ENCODE measurements at regions not wholly inside any gene's neighbourhood (a gene's known extent, or its start where the extent isn't known, plus 50 kb on each side); places are given as distances from the start of the nearest gene placed in this dataset.

- no peak for DNase-seq (ENCODE audit: low read depth)
- no peak overlapping the region for H3K4me3 ChIP-seq (ENCODE audit: low read depth, low read length)
- TF ChIP-seq CTCF (IDR thresholded peaks at IDR 0.05; ENCODE audit: insufficient read depth, low read length): no peak
These were observed 146.4 kb downstream of the CHD9NB start for GRCh38 chr16:52906281-52906680.

DNA sequence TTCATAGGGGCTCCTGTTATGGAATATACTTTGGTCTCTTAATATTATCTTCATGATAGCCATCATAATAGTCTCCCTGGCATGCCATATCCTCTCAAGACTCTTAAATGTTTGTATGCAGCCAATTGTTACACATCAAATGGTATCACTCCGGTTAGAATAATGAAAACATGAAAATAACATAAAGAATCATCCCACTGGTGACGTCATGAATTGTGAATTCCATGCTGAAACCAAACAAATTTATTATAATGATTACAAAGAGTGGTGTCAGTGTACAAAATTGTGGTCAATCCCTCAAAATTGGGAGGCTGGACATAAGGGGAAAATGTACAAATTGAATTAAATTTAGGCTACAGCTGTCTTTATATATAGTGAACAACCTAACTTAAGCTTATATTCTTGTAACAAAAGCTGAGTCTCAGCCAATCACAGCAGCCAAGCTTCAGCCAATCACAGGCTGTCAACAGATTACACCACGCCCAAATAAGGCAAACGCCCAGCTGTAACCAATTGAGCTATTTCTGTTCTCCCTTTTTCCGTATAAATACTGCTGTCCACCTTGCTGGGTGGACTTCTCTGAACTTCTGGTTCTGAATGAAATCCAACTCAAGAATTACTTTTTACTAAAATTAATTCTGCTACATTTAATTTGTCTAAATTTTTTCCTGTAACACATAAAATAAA is 156.1 kb downstream of the CHD9NB start:
- no peak for TF ChIP-seq CTCF (IDR thresholded peaks at IDR 0.05; ENCODE audit: insufficient read depth, low read length)
- DNase-seq (ENCODE audit: low read depth): no peak
- H3K4me3 ChIP-seq (ENCODE audit: low read depth, low read length): no peak overlapping the region

DNA sequence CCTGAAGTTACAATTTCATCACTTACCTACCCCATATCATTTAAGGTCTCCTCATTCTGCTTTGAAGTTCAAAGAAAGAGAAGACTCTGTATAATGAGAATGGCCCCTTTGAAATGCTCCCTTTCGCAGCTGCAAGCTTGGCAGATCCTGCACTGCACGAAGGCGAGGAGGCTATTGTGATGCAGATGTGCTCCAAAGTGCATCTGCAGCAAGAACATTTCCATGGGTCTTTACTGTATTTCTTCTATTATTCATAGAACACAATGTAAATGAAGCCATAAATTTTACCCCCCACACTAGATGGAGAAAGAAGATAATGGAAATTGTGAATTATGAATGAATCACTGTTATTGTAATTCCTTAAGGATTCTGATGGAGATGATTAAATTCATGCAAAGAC is 178.7 kb downstream of the CHD9NB start:
- H3K4me3 ChIP-seq (ENCODE audit: low read depth, low read length): no peak overlapping the region
- DNase-seq (ENCODE audit: low read depth): no peak
- TF ChIP-seq CTCF (IDR thresholded peaks at IDR 0.05; ENCODE audit: insufficient read depth, low read length): no peak

GRCh38 chr16:52872731-52873130 is 180.0 kb downstream of the CHD9NB start:
- H3K4me3 ChIP-seq (ENCODE audit: low read depth, low read length): no peak overlapping the region
- TF ChIP-seq CTCF (IDR thresholded peaks at IDR 0.05; ENCODE audit: insufficient read depth, low read length): no peak
- no peak for DNase-seq (ENCODE audit: low read depth)

DNA sequence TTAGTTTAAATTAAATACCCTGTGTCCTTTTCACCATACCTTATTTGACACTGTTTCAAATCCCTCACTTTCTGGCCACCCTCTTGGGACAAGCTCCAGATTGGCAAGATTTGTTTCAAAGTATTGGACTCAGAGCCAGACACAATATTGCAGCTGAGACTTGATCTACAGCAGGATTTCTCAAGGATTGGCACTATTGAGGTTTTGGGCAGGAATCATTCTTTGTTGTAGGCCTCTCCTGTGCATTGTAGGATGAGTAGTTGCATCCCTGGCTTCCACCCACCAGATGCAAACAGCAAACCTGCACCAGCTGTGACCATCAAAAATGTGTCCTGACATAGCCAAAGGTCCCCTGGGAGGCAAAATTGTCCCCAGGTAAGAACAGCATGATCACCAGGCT is 181.2 kb downstream of the CHD9NB start:
- H3K4me3 ChIP-seq (ENCODE audit: low read depth, low read length): no peak overlapping the region
- TF ChIP-seq CTCF (IDR thresholded peaks at IDR 0.05; ENCODE audit: insufficient read depth, low read length): no peak
- no peak for DNase-seq (ENCODE audit: low read depth)

DNA sequence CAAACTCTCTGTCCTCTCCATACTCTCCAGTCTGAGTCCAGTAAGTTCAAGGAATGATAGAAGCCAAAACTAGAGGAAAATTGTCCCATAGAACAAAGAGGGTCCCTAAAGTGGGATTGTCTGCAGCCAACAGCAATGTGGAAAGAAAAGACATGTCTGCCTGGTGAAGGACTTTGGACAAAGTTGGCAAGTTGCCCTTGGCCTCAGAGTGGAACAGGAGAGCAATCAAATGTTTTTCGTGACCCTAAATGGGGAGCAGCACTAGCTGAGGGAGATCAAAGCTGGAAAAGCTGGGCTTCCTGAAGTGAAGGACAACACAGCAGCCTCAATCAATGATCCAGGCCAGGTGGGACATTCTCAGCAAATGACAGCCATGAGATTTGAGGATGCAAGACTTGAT is 183.5 kb downstream of the CHD9NB start:
- TF ChIP-seq CTCF (IDR thresholded peaks at IDR 0.05; ENCODE audit: insufficient read depth, low read length): no peak

DNA sequence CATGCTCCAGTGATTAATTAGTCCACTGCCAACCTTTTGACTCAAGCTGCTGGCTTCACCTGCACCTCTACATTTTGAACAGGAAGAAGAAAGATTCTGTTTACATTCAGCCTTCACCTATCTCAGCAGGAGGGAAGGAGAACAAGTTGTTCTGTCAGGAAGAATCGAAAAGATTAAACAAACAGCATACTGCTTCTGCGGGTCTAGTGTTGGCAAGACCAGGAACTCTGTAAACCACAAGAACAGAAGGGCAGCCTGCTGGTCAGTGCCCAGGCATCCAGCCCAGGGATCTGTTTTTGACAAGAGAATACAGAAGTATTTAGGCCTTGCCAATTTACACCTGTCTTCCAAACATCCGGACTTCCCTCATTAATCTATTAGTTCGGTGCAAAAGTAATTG is 189.7 kb downstream of the CHD9NB start:
- no peak for TF ChIP-seq CTCF (IDR thresholded peaks at IDR 0.05; ENCODE audit: insufficient read depth, low read length)
- H3K4me3 ChIP-seq (ENCODE audit: low read depth, low read length): no peak overlapping the region
- DNase-seq (ENCODE audit: low read depth): no peak

More for the DNA sequence above, 183.5 kb downstream of the CHD9NB start:
- no peak for DNase-seq (ENCODE audit: low read depth)
- H3K4me3 ChIP-seq (ENCODE audit: low read depth, low read length): no peak overlapping the region

Data from fibroblast of the aortic adventitia (primary cell).